Stomach (tissue), 8 donors: ENCODE measurements at regions not wholly inside any gene's neighbourhood (a gene's known extent, or its start where the extent isn't known, plus 50 kb on each side); places are given as distances from the start of the nearest gene placed in this dataset.

Experiments used
- DNase-seq, 2 donors: peaks; one replicate each; pipeline versions ENCODE4 v3.0.0 to v3.0.0-alpha.2; 2013 to 2019
- H3K27ac ChIP-seq, 5 donors: fragments of 200-600 bp in 4 of 5; sonication (generic) in 4 of 5; one replicate each; pipeline ENCODE4 v1.5.1; 2013 to 2019; ENCODE audit warnings: mild to moderate bottlenecking in 1 of 5, moderate library complexity in 1 of 5
- H3K27me3 ChIP-seq, 3 donors: fragments of 200-600 bp; sonication (generic); one replicate each; pipeline ENCODE4 v1.5.1; 2017 to 2019; ENCODE audit warnings: mixed run types in 1 of 3
- H3K36me3 ChIP-seq, 4 donors: fragments of 200-600 bp; sonication (generic); 1 replicate in 3 of 4; 2 replicates in 1 of 4; pipeline ENCODE4 v1.5.1; 2016 to 2019
- H3K4me1 ChIP-seq, 4 donors: fragments of 200-600 bp; sonication (generic); one replicate each; pipeline ENCODE4 v1.5.1; 2016 to 2019
- H3K4me3 ChIP-seq, 4 donors: fragments of 200-600 bp; sonication (generic) in 3 of 4; one replicate each; pipeline ENCODE4 v1.5.1; 2016 to 2019; ENCODE audit warnings: mild to moderate bottlenecking in 1 of 4
- H3K9me3 ChIP-seq, 4 donors: fragments of 200-600 bp; sonication (generic); one replicate each; pipeline ENCODE4 v1.5.1; 2016 to 2019
- EP300 ChIP-seq: sonication (generic); formaldehyde crosslinking; IDR thresholded peaks from one replicate; pipeline ENCODE4 v1.6.1; 2017; ENCODE audit warnings: antibody characterized with exemption
- POLR2A ChIP-seq, 4 donors: fragments of 450-650 bp; IDR thresholded peaks; one replicate each; pipeline ENCODE4 v1.6.1; 2016; ENCODE audit warnings: antibody characterized with exemption in 4 of 4, control low read depth in 2 of 4, mild to moderate bottlenecking in 1 of 4, moderate library complexity in 1 of 4
- POLR2AphosphoS5 ChIP-seq, 3 donors: sonication (generic); formaldehyde crosslinking; IDR thresholded peaks; one replicate each; pipeline ENCODE4 v1.6.1; 2016; ENCODE audit warnings: antibody characterized with exemption in 3 of 3
- WGBS, 5 donors: extraction: QIAGEN DNeasy Blood & Tissue Kit in 3 of 5; methylation state at CpG; one replicate each; pipeline versions ENCODE4 v1.1.5 to v1.1.7; 2013 to 2018; 5-methylcytosine and 5-hydroxymethylcytosine counted together
- intact Hi-C: fragments of 100-400 bp; cut with DNase I; formaldehyde crosslinking; loops from one replicate; pipeline ENCODE4 v1.15.1; 2023; ENCODE audit warnings: low total_unique reads
- TF ChIP-seq, protein P1 (sequence below), 7 experiments: fragments of 450-650 bp in 4 of 7; fragments of 200-600 bp in 3 of 7; sonication (generic) in 3 of 7; IDR thresholded peaks; one replicate each; pipeline ENCODE4 v1.5.1; 2016 to 2019; ENCODE audit warnings: antibody characterized with exemption in 7 of 7, control low read depth in 2 of 7, mild to moderate bottlenecking in 1 of 7
- donor health status: healthy with polysubstance abuse.
- donor health status: Bipolar disorder and iron deficiency.
- donor health status: healthy.

DNA sequence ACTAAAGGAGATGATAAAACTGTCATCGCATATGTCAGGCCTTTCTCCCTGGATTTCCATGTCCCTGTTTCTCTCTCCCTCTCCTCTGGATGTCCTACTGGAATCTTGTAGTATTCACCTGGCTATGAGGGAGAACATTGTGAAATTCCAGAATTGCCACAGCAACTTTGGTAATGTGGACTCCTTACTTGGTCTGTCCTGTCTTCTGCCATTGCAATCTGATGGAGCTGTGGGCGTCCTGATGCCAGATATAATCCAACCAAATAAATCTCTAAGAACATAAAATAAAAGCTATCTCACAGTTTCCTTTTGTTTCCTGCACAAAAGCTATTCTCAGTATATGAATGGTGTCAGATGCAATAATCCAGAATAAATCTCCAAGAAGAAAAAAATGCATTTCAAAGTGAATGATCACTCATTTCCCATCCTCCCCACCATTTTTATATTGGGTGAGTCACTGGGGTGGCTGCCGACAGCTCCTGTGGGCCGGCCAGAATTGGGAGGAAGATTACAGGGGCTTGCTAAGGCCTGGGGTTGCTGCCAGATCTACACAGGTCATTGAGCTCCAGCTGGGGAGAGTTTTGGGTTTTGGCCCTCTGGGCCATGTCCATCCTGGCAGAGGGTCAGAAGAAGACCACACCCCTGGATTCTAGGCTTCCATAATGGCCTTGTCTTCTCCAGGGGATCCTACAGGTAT is 160.7 kb upstream of the PITX1 start:
- 68 to 86% (median 77%) methylated on average over 4 of the region's 4 CpGs for WGBS, 5 donors
- peak overlapping the region; percentile 21 to 87 (median 64) for H3K27ac ChIP-seq
- peaks cover 10 to 41% (median 25%) of the 10 kb centered on the region in 4 donors for H3K4me1 ChIP-seq
- TF ChIP-seq EP300 = no peak
- TF ChIP-seq POLR2A (IDR thresholded peaks at IDR 0.05) = no peak
- TF ChIP-seq POLR2AphosphoS5 (IDR thresholded peaks at IDR 0.05) = no peak
- TF ChIP-seq, protein P1, sequence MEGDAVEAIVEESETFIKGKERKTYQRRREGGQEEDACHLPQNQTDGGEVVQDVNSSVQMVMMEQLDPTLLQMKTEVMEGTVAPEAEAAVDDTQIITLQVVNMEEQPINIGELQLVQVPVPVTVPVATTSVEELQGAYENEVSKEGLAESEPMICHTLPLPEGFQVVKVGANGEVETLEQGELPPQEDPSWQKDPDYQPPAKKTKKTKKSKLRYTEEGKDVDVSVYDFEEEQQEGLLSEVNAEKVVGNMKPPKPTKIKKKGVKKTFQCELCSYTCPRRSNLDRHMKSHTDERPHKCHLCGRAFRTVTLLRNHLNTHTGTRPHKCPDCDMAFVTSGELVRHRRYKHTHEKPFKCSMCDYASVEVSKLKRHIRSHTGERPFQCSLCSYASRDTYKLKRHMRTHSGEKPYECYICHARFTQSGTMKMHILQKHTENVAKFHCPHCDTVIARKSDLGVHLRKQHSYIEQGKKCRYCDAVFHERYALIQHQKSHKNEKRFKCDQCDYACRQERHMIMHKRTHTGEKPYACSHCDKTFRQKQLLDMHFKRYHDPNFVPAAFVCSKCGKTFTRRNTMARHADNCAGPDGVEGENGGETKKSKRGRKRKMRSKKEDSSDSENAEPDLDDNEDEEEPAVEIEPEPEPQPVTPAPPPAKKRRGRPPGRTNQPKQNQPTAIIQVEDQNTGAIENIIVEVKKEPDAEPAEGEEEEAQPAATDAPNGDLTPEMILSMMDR (IDR thresholded peaks at IDR 0.05) = no peak
- H3K27me3 ChIP-seq = peaks cover 0 to 43% (median 4%) of the 10 kb centered on the region in 3 donors
- peak in 1 of 2 donors; percentile 15 for DNase-seq
- intact Hi-C loops = loop anchor here (10.0 kb wide), 2 partner anchors 140 to 160 kb away; partner anchors contain the start of gene PITX1
- no peaks in the 10 kb centered on the region for H3K9me3 ChIP-seq
- no peak overlapping the region for H3K4me3 ChIP-seq
- H3K36me3 ChIP-seq = no peaks in the 10 kb centered on the region

DNA sequence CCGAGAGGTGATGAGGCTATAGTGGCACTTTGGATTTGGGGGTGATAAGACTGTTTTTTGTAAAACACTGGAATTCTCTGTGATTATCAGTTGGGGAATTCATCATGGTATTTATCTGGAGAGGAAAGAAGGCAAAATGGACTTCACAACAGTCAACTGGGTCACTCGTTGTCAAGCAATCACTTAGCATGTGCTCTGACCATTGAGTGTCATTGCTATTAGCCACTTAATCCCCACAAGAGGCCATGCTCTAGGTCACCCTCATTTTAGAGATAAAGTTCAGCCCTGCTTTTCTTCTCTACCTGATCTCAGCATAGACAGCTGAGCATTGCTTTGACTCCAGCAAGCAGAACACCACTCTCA is 160.1 kb upstream of the PITX1 start:
- H3K9me3 ChIP-seq = no peaks in the 10 kb centered on the region
- no peak for TF ChIP-seq EP300
- TF ChIP-seq, protein P1 (IDR thresholded peaks at IDR 0.05) = no peak
- TF ChIP-seq POLR2A (IDR thresholded peaks at IDR 0.05) = no peak
- no peak for TF ChIP-seq POLR2AphosphoS5 (IDR thresholded peaks at IDR 0.05)
- no peak overlapping the region for H3K4me3 ChIP-seq
- H3K27me3 ChIP-seq = peaks cover 0 to 46% (median 4%) of the 10 kb centered on the region in 3 donors
- peaks cover 10 to 41% (median 25%) of the 10 kb centered on the region in 4 donors for H3K4me1 ChIP-seq
- no peaks in the 10 kb centered on the region for H3K36me3 ChIP-seq
- WGBS, 5 donors = 61 to 95% (median 70%) methylated on average over 2 of the region's 2 CpGs
- H3K27ac ChIP-seq = peak overlapping the region in 4 of 5 donors; percentile 30 to 87 (median 74)
- intact Hi-C loops = loop anchor here (10.0 kb wide), 2 partner anchors 141 to 159 kb away; partner anchors contain the start of gene PITX1
- no peak for DNase-seq

DNA sequence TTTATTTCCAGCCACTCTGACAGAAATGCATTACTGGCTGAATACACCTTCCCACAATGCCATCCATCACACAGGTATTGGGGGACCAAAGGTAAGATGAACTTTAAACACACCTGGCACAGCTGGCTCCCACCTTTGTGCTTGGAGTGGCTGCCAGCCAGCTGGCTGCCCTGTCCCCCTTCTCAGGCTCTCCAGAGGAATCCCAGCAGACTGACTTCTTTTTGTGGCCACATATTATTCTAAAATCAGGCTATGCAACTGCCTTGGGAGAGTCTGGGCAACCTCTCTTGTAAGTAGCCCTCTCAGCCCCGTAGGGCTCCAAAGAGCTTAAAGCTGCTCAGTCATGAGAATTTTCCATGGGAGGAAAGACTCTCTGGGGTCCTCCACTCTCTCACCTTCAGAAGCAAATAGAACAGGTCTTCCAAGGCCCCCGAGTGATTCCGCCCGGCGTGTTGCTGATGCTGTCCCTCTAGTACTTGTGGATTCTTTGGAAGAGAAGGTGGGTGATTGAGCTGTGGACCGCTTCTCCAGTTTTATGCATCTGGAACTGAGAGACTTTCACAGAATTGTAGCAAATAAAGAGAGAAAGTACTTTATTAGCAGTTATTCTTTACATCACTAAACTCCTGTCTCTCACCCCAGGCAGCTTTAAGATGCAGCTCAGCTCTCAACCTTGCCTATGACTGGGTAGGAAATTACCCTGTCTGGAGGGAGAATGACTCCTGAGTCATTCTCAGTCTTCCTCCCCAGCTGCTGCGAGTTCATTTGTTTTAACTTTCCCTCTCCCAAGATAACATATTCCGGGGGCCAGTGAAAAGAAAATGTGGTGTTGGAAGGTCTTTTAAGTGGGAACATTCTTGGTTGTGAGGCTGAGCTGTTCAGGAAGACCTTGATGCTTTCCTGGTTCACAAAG is 159.4 kb upstream of the PITX1 start:
- H3K4me3 ChIP-seq = no peak overlapping the region
- WGBS, 5 donors = 54 to 67% (median 63%) methylated on average over 8 of the region's 8 CpGs
- no peaks in the 10 kb centered on the region for H3K36me3 ChIP-seq
- DNase-seq = no peak
- intact Hi-C loops = loop anchor here (10.0 kb wide), 2 partner anchors 141 to 159 kb away; partner anchors contain the start of gene PITX1
- H3K4me1 ChIP-seq = peaks cover 10 to 41% (median 25%) of the 10 kb centered on the region in 4 donors
- H3K27ac ChIP-seq = peak overlapping the region in 4 of 5 donors; percentile 30 to 87 (median 74)
- TF ChIP-seq, protein P1 (IDR thresholded peaks at IDR 0.05) = no peak
- TF ChIP-seq EP300 = no peak
- TF ChIP-seq POLR2AphosphoS5 (IDR thresholded peaks at IDR 0.05) = no peak
- no peak for TF ChIP-seq POLR2A (IDR thresholded peaks at IDR 0.05)
- peaks cover 0 to 50% (median 4%) of the 10 kb centered on the region in 3 donors for H3K27me3 ChIP-seq
- no peaks in the 10 kb centered on the region for H3K9me3 ChIP-seq

DNA sequence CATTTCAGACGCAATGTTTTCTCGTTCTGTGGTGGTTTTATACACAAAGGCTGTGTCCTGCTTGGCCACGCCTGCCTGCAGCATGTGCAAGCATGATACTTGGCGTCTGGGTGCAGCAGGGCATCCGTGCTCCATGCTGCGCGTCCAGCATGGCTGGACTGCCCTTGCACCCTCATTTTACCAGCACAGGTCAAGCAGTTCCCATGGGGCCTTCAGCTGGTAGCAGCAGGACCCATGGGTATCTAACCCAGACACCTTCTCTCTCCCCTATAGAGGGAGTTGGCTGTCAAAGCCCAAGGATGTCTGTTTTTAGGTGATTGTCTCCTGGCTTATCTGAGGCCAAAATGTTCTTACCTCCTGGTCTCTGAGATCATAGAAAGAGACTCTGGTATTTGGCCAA is 158.3 kb upstream of the PITX1 start:
- peaks cover 10 to 45% (median 29%) of the 10 kb centered on the region in 4 donors for H3K4me1 ChIP-seq
- H3K27me3 ChIP-seq = peaks cover 0 to 50% (median 4%) of the 10 kb centered on the region in 3 donors
- WGBS, 5 donors = 43 to 65% (median 50%) methylated on average over 5 to 7 of the region's 7 CpGs
- no peaks in the 10 kb centered on the region for H3K36me3 ChIP-seq
- intact Hi-C loops = loop anchor here (10.0 kb wide), 2 partner anchors 142 to 158 kb away; partner anchors contain the start of gene PITX1
- H3K4me3 ChIP-seq = no peak overlapping the region
- no peak for TF ChIP-seq POLR2A (IDR thresholded peaks at IDR 0.05)
- no peak for TF ChIP-seq POLR2AphosphoS5 (IDR thresholded peaks at IDR 0.05)
- no peak for TF ChIP-seq EP300
- DNase-seq = no peak
- H3K9me3 ChIP-seq = no peaks in the 10 kb centered on the region
- H3K27ac ChIP-seq = peak overlapping the region in 4 of 5 donors; percentile 54 to 87 (median 80)
